ENCODE measurements at regions not wholly inside any gene's neighbourhood (a gene's known extent, or its start where the extent isn't known, plus 50 kb on each side); places are given as distances from the start of the nearest gene placed in this dataset.

GRCh38 chr4:117889978-117890377, 144.3 kb upstream of the NDST3 start:
- no peak for DNase-seq (ENCODE audit: extremely low read depth, low read depth)
- H3K4me3 ChIP-seq (replicated peaks; ENCODE audit: low read depth, low read length), result no peak overlapping the region
- no peak for TF ChIP-seq CTCF (IDR thresholded peaks at IDR 0.05; ENCODE audit: low read depth, low read length, missing control alignments)

- no peak for TF ChIP-seq CTCF (IDR thresholded peaks at IDR 0.05; ENCODE audit: low read depth, low read length, missing control alignments)
- H3K4me3 ChIP-seq (replicated peaks; ENCODE audit: low read depth, low read length), result no peak overlapping the region
- DNase-seq (ENCODE audit: extremely low read depth, low read depth), result no peak
Measured at GRCh38 chr4:117893207-117893606, 141.1 kb upstream of the NDST3 start.

- DNase-seq (ENCODE audit: extremely low read depth, low read depth), result no peak
- H3K4me3 ChIP-seq (replicated peaks; ENCODE audit: low read depth, low read length), result no peak overlapping the region
- no peak for TF ChIP-seq CTCF (IDR thresholded peaks at IDR 0.05; ENCODE audit: low read depth, low read length, missing control alignments)
Measured at GRCh38 chr4:117898496-117898895, 135.8 kb upstream of the NDST3 start.

- TF ChIP-seq CTCF (IDR thresholded peaks at IDR 0.05; ENCODE audit: low read depth, low read length, missing control alignments), result no peak
- H3K4me3 ChIP-seq (replicated peaks; ENCODE audit: low read depth, low read length), result no peak overlapping the region
- DNase-seq (ENCODE audit: extremely low read depth, low read depth), result no peak
Measured at GRCh38 chr4:117900832-117901231, 133.5 kb upstream of the NDST3 start.

GRCh38 chr4:117907646-117908045, 126.6 kb upstream of the NDST3 start:
- H3K4me3 ChIP-seq (replicated peaks; ENCODE audit: low read depth, low read length), result no peak overlapping the region
- DNase-seq (ENCODE audit: extremely low read depth, low read depth), result no peak
- TF ChIP-seq CTCF (IDR thresholded peaks at IDR 0.05; ENCODE audit: low read depth, low read length, missing control alignments), result no peak

GRCh38 chr4:117908306-117909207, 125.7 kb upstream of the NDST3 start:
- DNase-seq (ENCODE audit: extremely low read depth, low read depth), result no peak
- TF ChIP-seq CTCF (IDR thresholded peaks at IDR 0.05; ENCODE audit: low read depth, low read length, missing control alignments), result no peak

More at GRCh38 chr4:117908306-117909207, 125.7 kb upstream of the NDST3 start:
- H3K4me3 ChIP-seq (replicated peaks; ENCODE audit: low read depth, low read length), result no peak overlapping the region

All from HFF-Myc (cell line).